Left ventricle myocardium inferior (tissue), 1 donor: ENCODE measurements at regions not wholly inside any gene's neighbourhood (a gene's known extent, or its start where the extent isn't known, plus 50 kb on each side); places are given as distances from the start of the nearest gene placed in this dataset.

Source experiments
- DNase-seq: peaks from one replicate; pipeline ENCODE4 v3.0.0-alpha.2; 2020
- H3K27ac ChIP-seq: fragments of 200-600 bp; replicated peaks from 2 replicates; pipeline ENCODE4 v1.8.0; 2021
- H3K27me3 ChIP-seq: fragments of 200-600 bp; 2 replicates; pipeline ENCODE4 v1.8.0; 2021; ENCODE audit warnings: low read depth
- H3K36me3 ChIP-seq: fragments of 200-600 bp; 2 replicates; pipeline ENCODE4 v1.8.0; 2021
- H3K4me1 ChIP-seq: fragments of 200-600 bp; 2 replicates; pipeline ENCODE4 v1.8.0; 2021
- H3K4me3 ChIP-seq: fragments of 200-600 bp; 2 replicates; pipeline ENCODE4 v1.8.0; 2021; ENCODE audit warnings: mild to moderate bottlenecking, moderate library complexity
- H3K9me3 ChIP-seq: fragments of 200-600 bp; replicated peaks from 2 replicates; pipeline ENCODE4 v1.8.0; 2021
- intact Hi-C: fragments of 100-400 bp; cut with micrococcal nuclease; formaldehyde crosslinking; loops from one replicate; pipeline ENCODE4 v1.11.0; 2022
- TF ChIP-seq, protein P1 (sequence below): fragments of 200-600 bp; IDR thresholded peaks from 2 replicates; pipeline ENCODE4 v1.8.0; 2021; ENCODE audit warnings: antibody characterized with exemption, mild to moderate bottlenecking, borderline replicate concordance
- donor health status: DM: no; HTN: yes; CAD: no; lungs with severe emphysema.

DNA sequence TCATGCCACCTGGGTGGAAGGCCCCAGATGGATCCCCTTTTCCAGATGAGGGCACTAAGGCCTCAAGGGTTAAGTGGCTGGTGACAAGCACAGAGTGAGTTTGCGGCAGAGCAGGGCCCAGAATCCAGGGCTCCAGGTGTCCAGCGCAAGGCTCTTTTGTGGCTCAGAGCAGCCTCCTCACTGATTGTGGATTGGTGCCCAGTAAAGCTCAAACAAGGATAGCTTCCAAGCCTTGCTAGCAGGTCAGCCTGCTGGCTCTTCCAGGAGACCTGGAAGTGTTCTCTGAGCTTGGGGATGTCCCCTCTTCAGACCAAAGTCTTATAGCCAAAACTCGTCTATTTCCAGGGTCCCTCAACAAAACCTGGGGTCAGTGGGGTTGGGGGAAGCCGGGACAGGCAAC, 167.6 kb upstream of the SYT13 start:
- Histone ChIP-seq H3K4me3 (no peak overlapping the region), H3K9me3 (peaks cover 6% of the 10 kb centered on the region), H3K27me3 (peaks cover 25% of the 10 kb centered on the region), H3K27ac (no peak overlapping the region), H3K4me1 (peaks cover 3% of the 10 kb centered on the region), H3K36me3 (no peaks in the 10 kb centered on the region)
- TF ChIP-seq, protein P1, sequence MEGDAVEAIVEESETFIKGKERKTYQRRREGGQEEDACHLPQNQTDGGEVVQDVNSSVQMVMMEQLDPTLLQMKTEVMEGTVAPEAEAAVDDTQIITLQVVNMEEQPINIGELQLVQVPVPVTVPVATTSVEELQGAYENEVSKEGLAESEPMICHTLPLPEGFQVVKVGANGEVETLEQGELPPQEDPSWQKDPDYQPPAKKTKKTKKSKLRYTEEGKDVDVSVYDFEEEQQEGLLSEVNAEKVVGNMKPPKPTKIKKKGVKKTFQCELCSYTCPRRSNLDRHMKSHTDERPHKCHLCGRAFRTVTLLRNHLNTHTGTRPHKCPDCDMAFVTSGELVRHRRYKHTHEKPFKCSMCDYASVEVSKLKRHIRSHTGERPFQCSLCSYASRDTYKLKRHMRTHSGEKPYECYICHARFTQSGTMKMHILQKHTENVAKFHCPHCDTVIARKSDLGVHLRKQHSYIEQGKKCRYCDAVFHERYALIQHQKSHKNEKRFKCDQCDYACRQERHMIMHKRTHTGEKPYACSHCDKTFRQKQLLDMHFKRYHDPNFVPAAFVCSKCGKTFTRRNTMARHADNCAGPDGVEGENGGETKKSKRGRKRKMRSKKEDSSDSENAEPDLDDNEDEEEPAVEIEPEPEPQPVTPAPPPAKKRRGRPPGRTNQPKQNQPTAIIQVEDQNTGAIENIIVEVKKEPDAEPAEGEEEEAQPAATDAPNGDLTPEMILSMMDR, result no peak
- intact Hi-C loops, result no loop called here
- no peak for DNase-seq

DNA sequence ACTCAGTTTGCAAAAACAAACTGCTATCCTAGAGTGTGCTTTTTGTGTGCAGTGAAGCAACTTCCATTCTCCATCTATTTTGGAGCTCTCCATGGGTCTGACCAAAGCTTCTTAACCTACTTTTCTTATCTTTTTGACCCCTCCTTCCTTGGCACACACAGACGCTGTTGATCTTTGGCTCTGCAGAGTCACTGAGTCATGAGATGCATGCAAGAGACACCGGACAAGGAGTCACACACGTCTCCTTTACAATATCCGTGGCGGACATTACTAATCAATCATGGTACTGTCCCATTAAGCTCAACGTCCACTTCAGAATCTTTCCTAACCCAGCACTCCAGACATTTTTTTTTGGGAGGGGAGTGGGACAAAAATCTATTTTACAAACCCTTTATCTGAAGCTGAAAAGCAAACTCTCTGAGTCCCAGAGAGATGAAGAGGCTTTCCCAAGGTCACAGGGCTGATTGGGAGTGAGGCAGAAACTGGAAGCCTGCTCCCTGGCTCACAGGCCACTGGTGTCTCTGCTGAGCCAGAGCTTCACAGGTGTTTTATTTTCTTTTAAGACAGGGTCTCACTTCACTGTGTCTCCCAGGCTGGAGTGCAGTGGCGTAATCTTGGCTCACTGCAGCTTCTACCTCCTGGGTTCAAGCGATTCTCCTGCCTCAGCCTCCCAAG, 165.8 kb upstream of the SYT13 start:
- no peak overlapping the region for H3K4me3 ChIP-seq
- peaks cover 39% of the 10 kb centered on the region for H3K27me3 ChIP-seq
- H3K9me3 ChIP-seq, result peaks cover 6% of the 10 kb centered on the region
- peaks cover 3% of the 10 kb centered on the region for H3K4me1 ChIP-seq
- TF ChIP-seq, protein P1, result no peak
- DNase-seq, result no peak
- no peaks in the 10 kb centered on the region for H3K36me3 ChIP-seq
- H3K27ac ChIP-seq, result no peak overlapping the region
- intact Hi-C loops, result no loop called here

DNA sequence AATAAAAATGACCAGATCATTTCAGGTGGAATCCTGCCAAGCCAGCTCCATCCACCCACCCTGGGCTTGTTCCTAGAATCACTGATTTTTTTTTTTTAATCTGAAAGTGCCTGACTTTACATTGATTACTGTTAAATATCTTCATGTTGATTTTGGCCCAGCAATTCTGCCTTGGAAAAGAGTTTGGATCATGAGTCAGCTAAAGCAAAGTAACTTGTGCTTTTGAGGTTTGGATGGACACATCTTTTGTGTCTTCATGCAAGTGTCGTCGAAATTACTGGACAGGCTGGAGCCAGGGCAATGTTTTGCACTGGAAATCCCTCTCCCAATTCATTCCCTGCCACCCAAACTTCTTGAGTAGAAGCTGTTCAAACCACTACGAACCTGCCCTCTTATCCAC, 164.0 kb upstream of the SYT13 start:
- Histone ChIP-seq H3K36me3 (no peaks in the 10 kb centered on the region), H3K4me3 (no peak overlapping the region), H3K4me1 (peaks cover 3% of the 10 kb centered on the region), H3K9me3 (peaks cover 4% of the 10 kb centered on the region), H3K27me3 (peaks cover 49% of the 10 kb centered on the region), H3K27ac (no peak overlapping the region)
- intact Hi-C loops, result no loop called here
- TF ChIP-seq, protein P1, result no peak
- no peak for DNase-seq

DNA sequence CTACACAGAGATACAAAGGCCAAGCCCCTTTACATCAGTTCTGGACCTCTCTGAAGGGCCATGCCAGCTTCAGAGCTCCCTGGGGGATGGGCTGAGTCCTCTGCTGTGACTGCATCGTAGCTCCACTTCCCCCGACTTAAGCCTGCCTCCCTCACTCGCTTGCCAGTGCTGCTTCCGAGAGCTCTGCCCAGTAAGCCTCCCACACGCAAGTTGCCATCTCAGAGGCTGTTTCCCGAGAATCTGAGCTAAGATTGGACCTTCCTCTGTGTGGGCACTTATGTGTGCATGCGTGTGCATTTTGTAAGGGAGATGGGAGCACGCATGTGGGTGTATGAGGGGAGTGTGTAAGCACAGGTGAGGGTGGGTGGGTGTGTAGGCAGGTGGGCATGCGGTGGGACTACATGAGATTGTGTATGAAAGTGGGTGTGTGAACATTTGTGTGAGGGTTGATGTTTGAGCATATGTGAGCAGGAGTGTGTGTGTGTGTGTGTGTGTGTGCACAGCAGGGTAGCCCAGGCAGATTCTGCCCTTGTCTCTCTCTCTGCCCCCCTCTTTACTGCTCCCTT, 163.0 kb upstream of the SYT13 start:
- Histone ChIP-seq H3K9me3 (no peaks in the 10 kb centered on the region), H3K27ac (no peak overlapping the region), H3K36me3 (no peaks in the 10 kb centered on the region), H3K4me3 (no peak overlapping the region), H3K4me1 (peaks cover 3% of the 10 kb centered on the region), H3K27me3 (peaks cover 59% of the 10 kb centered on the region)
- TF ChIP-seq, protein P1, result no peak
- no peak for DNase-seq
- intact Hi-C loops, result no loop called here

DNA sequence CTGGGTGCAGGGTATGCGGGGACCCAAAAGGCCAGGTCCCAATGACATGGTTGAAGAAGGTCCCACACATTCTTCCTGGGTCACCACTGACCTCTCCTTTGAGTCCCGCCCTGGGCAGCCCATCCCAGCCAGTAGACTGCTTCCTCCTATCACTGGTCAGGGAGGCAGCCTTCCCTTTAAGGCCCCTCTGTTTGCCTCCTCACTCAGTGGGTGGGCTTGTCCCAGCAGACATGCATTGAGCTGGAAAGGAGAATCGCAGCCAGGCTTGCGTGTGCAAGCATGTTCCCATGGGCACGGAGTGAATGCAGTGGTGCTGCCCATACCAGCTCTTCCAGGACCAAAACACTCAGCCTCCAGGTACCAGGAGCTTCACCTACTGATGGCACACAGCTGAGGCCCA, 162.4 kb upstream of the SYT13 start:
- Histone ChIP-seq H3K27me3 (peaks cover 59% of the 10 kb centered on the region), H3K4me3 (no peak overlapping the region), H3K27ac (no peak overlapping the region), H3K4me1 (peaks cover 3% of the 10 kb centered on the region), H3K9me3 (no peaks in the 10 kb centered on the region), H3K36me3 (no peaks in the 10 kb centered on the region)
- intact Hi-C loops, result no loop called here
- no peak for DNase-seq
- TF ChIP-seq, protein P1, result no peak
